Transverse colon (tissue), 4 donors: ENCODE measurements at regions not wholly inside any gene's neighbourhood (a gene's known extent, or its start where the extent isn't known, plus 50 kb on each side); places are given as distances from the start of the nearest gene placed in this dataset.

Experiments used
- DNase-seq: peaks from one replicate; pipeline ENCODE4 v3.0.0-alpha.2; 2019
- H3K27ac ChIP-seq, 4 donors: fragments of 200-600 bp; sonication (generic); 2 replicates each; pipeline ENCODE4 v1.5.1; 2016 to 2018; ENCODE audit warnings: inconsistent platforms in 4 of 4
- H3K27me3 ChIP-seq: fragments of 200-600 bp; sonication (generic); 2 replicates; pipeline ENCODE4 v1.5.1; 2017; ENCODE audit warnings: inconsistent platforms
- H3K36me3 ChIP-seq, 4 donors: fragments of 200-600 bp; sonication (generic); 2 replicates each; pipeline ENCODE4 v1.5.1; 2017 to 2019; ENCODE audit warnings: inconsistent platforms in 4 of 4
- H3K4me1 ChIP-seq, 4 donors: fragments of 200-600 bp; sonication (generic); 2 replicates each; pipeline ENCODE4 v1.5.1; 2017 to 2020; ENCODE audit warnings: inconsistent platforms in 4 of 4
- H3K4me3 ChIP-seq, 4 donors: fragments of 200-600 bp; sonication (generic); 1 replicate in 1 of 4; 2 replicates in 3 of 4; pipeline versions ENCODE4 v1.5.1 to v1.6.1; 2017 to 2019; ENCODE audit warnings: inconsistent platforms in 4 of 4
- H3K9me3 ChIP-seq, 2 donors: fragments of 200-600 bp; sonication (generic); 2 replicates each; pipeline ENCODE4 v1.5.1; 2017 to 2019; ENCODE audit warnings: inconsistent platforms in 2 of 2
- CTCF ChIP-seq, 5 experiments: fragments of 200-600 bp in 3 of 5; fragments of 450-650 bp in 2 of 5; sonication (generic) in 3 of 5; IDR thresholded peaks; 1 replicate in 2 of 5; 2 replicates in 3 of 5; pipeline ENCODE4 v1.5.1; 2016 to 2017; ENCODE audit warnings: antibody characterized with exemption in 5 of 5, inconsistent platforms in 3 of 5, mild to moderate bottlenecking in 2 of 5, moderate library complexity in 1 of 5
- EP300 ChIP-seq: sonication (generic); formaldehyde crosslinking; IDR thresholded peaks from one replicate; pipeline ENCODE4 v1.6.1; 2017; ENCODE audit warnings: antibody characterized with exemption, low read depth
- POLR2A ChIP-seq: fragments of 450-650 bp; IDR thresholded peaks from one replicate; pipeline ENCODE4 v1.6.1; 2016; ENCODE audit warnings: antibody characterized with exemption, mild to moderate bottlenecking, moderate library complexity
- POLR2AphosphoS5 ChIP-seq, 3 donors: sonication (generic); formaldehyde crosslinking; IDR thresholded peaks; one replicate each; pipeline ENCODE4 v1.6.1; 2016; ENCODE audit warnings: antibody characterized with exemption in 3 of 3
- WGBS, 2 donors: methylation state at CpG; one replicate each; pipeline ENCODE4 v1.1.5; 2018; ENCODE audit warnings: low coverage in 1 of 2; 5-methylcytosine and 5-hydroxymethylcytosine counted together
- in situ Hi-C, 4 donors: fragments of 200-750 bp; cut with MboI; loops; one replicate each; pipeline versions ENCODE4 v1.15.0 to v1.15.1; 2017; ENCODE audit warnings: low sequenced_read_pairs in 3 of 4, low pct_ligation_motif_present in 1 of 4, low pct_unique_long_range_greater_than_20kb in 1 of 4
- intact Hi-C: fragments of 100-400 bp; cut with DNase I; formaldehyde crosslinking; loops from one replicate; pipeline ENCODE4 v1.15.1; 2023; ENCODE audit warnings: low total_unique reads

GRCh38 chr4:157521906-157522305, 301.4 kb downstream of the GRIA2 start:
- H3K9me3 ChIP-seq = no peaks in the 10 kb centered on the region
- no peaks in the 10 kb centered on the region for H3K36me3 ChIP-seq
- intact Hi-C loops (no loop called here), in situ Hi-C loops (no loop called here)
- DNase-seq = no peak
- H3K27ac ChIP-seq = no peak overlapping the region
- TF ChIP-seq CTCF (IDR thresholded peaks at IDR 0.05) (no peak), POLR2A (no peak), EP300 (no peak), POLR2AphosphoS5 (IDR thresholded peaks at IDR 0.05) (no peak)
- 40 to 62% methylated on average over 2 of the region's 2 CpGs for WGBS, 2 donors
- H3K4me3 ChIP-seq = no peak overlapping the region
- H3K27me3 ChIP-seq = no peaks in the 10 kb centered on the region
- H3K4me1 ChIP-seq = no peaks in the 10 kb centered on the region

GRCh38 chr4:157514711-157515110, 294.2 kb downstream of the GRIA2 start:
- Histone ChIP-seq H3K36me3 (no peaks in the 10 kb centered on the region), H3K4me3 (no peak overlapping the region), H3K9me3 (no peaks in the 10 kb centered on the region), H3K27me3 (no peaks in the 10 kb centered on the region), H3K4me1 (no peaks in the 10 kb centered on the region), H3K27ac (no peak overlapping the region)
- 70% methylated on average over 3 of the region's 3 CpGs; no CpG with 5 or more reads in 1 of the 2 donors for WGBS, 2 donors
- no peak for DNase-seq
- TF ChIP-seq CTCF (IDR thresholded peaks at IDR 0.05) (no peak), POLR2A (no peak), POLR2AphosphoS5 (IDR thresholded peaks at IDR 0.05) (no peak), EP300 (no peak)
- intact Hi-C loops (no loop called here), in situ Hi-C loops (no loop called here)

GRCh38 chr4:157509341-157509740, 288.8 kb downstream of the GRIA2 start:
- no peak for TF ChIP-seq EP300
- TF ChIP-seq CTCF (IDR thresholded peaks at IDR 0.05) = no peak
- no peak for TF ChIP-seq POLR2AphosphoS5 (IDR thresholded peaks at IDR 0.05)
- TF ChIP-seq POLR2A = no peak
- intact Hi-C loops = no loop called here
- Histone ChIP-seq H3K27me3 (no peaks in the 10 kb centered on the region), H3K36me3 (no peaks in the 10 kb centered on the region), H3K4me1 (no peaks in the 10 kb centered on the region), H3K4me3 (no peak overlapping the region), H3K27ac (no peak overlapping the region), H3K9me3 (no peaks in the 10 kb centered on the region)
- no peak for DNase-seq
- WGBS, 2 donors = 60 to 64% methylated on average over 3 of the region's 3 CpGs
- in situ Hi-C loops = no loop called here

- intact Hi-C loops = no loop called here
- no peak for TF ChIP-seq EP300
- no peak for TF ChIP-seq POLR2AphosphoS5 (IDR thresholded peaks at IDR 0.05)
- no peak for TF ChIP-seq POLR2A
- TF ChIP-seq CTCF (IDR thresholded peaks at IDR 0.05) = no peak
- H3K27me3 ChIP-seq = no peaks in the 10 kb centered on the region
- in situ Hi-C loops = no loop called here
- H3K4me3 ChIP-seq = no peak overlapping the region
- no peaks in the 10 kb centered on the region for H3K9me3 ChIP-seq
- no peak overlapping the region for H3K27ac ChIP-seq
- no peaks in the 10 kb centered on the region for H3K4me1 ChIP-seq
- 88 to 90% methylated on average over 2 of the region's 2 CpGs for WGBS, 2 donors
- H3K36me3 ChIP-seq = no peaks in the 10 kb centered on the region
- DNase-seq = no peak
Observed at GRCh38 chr4:157502656-157503055, 282.1 kb downstream of the GRIA2 start.
